WTC11 (cell line): ENCODE measurements at regions not wholly inside any gene's neighbourhood (a gene's known extent, or its start where the extent isn't known, plus 50 kb on each side); places are given as distances from the start of the nearest gene placed in this dataset.

Experiments
- ATAC-seq: fragments of 200-7000 bp; cut with Tn5 transposase; 2 replicates; pipeline ENCODE4 v1.10.0; 2021; ENCODE audit warnings: mild to moderate bottlenecking, moderate library complexity
- CTCF ChIA-PET: fragments of 300-600 bp; sonication (Branson Sonifier 250); formaldehyde crosslinking; loops from one replicate; lab custom pipeline; 2021; ENCODE audit warnings: antibody characterized with exemption; lab: Charles Lee
- POLR2A ChIA-PET: fragments of 350-600 bp; sonication (Branson Sonifier 250); formaldehyde crosslinking; loops from one replicate; lab custom pipeline; 2021; ENCODE audit warnings: antibody characterized with exemption; lab: Charles Lee
- DNase-seq: peaks from one replicate; pipeline ENCODE4 v3.0.0; 2021; ENCODE audit warnings: low spot score
- H3K27ac Mint-ChIP-seq: 2 replicates; pipeline ENCODE4 v1.8.0; 2021; ENCODE audit warnings: mixed read lengths
- H3K27me3 Mint-ChIP-seq: 2 replicates; pipeline ENCODE4 v1.8.0; 2021; ENCODE audit warnings: low read depth, mild to moderate bottlenecking, moderate library complexity, mixed read lengths
- H3K36me3 Mint-ChIP-seq: 2 replicates; pipeline ENCODE4 v1.8.0; 2021; ENCODE audit warnings: mixed read lengths
- H3K4me1 Mint-ChIP-seq: 2 replicates; pipeline ENCODE4 v1.8.0; 2022; ENCODE audit warnings: mixed read lengths
- H3K4me3 Mint-ChIP-seq: 2 replicates; pipeline ENCODE4 v1.8.0; 2021; ENCODE audit warnings: mild to moderate bottlenecking, moderate library complexity, mixed read lengths
- H3K9me3 Mint-ChIP-seq: 2 replicates; pipeline ENCODE4 v1.8.0; 2021; ENCODE audit warnings: mixed read lengths
- AFF4 ChIP-seq: sonication (generic); formaldehyde crosslinking; IDR thresholded peaks from 2 replicates; pipeline ENCODE4 v1.8.1; 2023; ENCODE audit warnings: mild to moderate bottlenecking, missing genetic modification reagents, borderline replicate concordance
- AR ChIP-seq: fragments of 250-450 bp; sonication (Bioruptor Pico); IDR thresholded peaks from 2 replicates; pipeline ENCODE4 v1.9.0; 2021; ENCODE audit warnings: mild to moderate bottlenecking
- ATF2 ChIP-seq: sonication (generic); formaldehyde crosslinking; IDR thresholded peaks from 2 replicates; pipeline ENCODE4 v1.8.1; 2022; ENCODE audit warnings: low read depth, missing genetic modification reagents, borderline replicate concordance
- CDX4 ChIP-seq: fragments of 250-450 bp; sonication (Bioruptor Pico); IDR thresholded peaks from 2 replicates; pipeline ENCODE4 v1.9.0; 2021; ENCODE audit warnings: moderate library complexity, mild to moderate bottlenecking, inconsistent platforms, borderline replicate concordance
- CREM ChIP-seq: sonication (generic); formaldehyde crosslinking; IDR thresholded peaks from 2 replicates; pipeline ENCODE4 v1.8.1; 2022; ENCODE audit warnings: mild to moderate bottlenecking, missing genetic modification reagents, moderate library complexity
- CTCF ChIP-seq: fragments of 200-600 bp; IDR thresholded peaks from 2 replicates; pipeline ENCODE4 v1.8.0; 2022; ENCODE audit warnings: antibody characterized with exemption
- ELF4 ChIP-seq: sonication (generic); formaldehyde crosslinking; IDR thresholded peaks from 2 replicates; pipeline ENCODE4 v1.8.1; 2022; ENCODE audit warnings: low read depth, mild to moderate bottlenecking, moderate library complexity, missing genetic modification reagents
- ERG ChIP-seq: fragments of 250-450 bp; sonication (Bioruptor Pico); IDR thresholded peaks from 2 replicates; pipeline ENCODE4 v1.8.0; 2021; ENCODE audit warnings: mild to moderate bottlenecking
- FOXK1 ChIP-seq: sonication (generic); formaldehyde crosslinking; IDR thresholded peaks from 2 replicates; pipeline ENCODE4 v1.8.0; 2022; ENCODE audit warnings: mild to moderate bottlenecking, moderate library complexity, missing genetic modification reagents
- JAZF1 ChIP-seq: fragments of 250-450 bp; sonication (Bioruptor Pico); IDR thresholded peaks from 2 replicates; pipeline ENCODE4 v1.9.0; 2021; ENCODE audit warnings: moderate library complexity, mild to moderate bottlenecking, inconsistent platforms
- KAT7 ChIP-seq: sonication (generic); formaldehyde crosslinking; IDR thresholded peaks from 2 replicates; pipeline ENCODE4 v1.8.1; 2023; ENCODE audit warnings: missing genetic modification reagents, mild to moderate bottlenecking, borderline replicate concordance
- MAX ChIP-seq: sonication (generic); formaldehyde crosslinking; IDR thresholded peaks from 2 replicates; pipeline ENCODE4 v1.8.0; 2022; ENCODE audit warnings: mild to moderate bottlenecking, missing genetic modification reagents
- MLX ChIP-seq: sonication (generic); formaldehyde crosslinking; IDR thresholded peaks from 2 replicates; pipeline ENCODE4 v1.8.1; 2023; ENCODE audit warnings: mild to moderate bottlenecking, missing genetic modification reagents, moderate library complexity
- MYBL2 ChIP-seq: sonication (generic); formaldehyde crosslinking; IDR thresholded peaks from 2 replicates; pipeline ENCODE4 v1.8.1; 2023; ENCODE audit warnings: mild to moderate bottlenecking, moderate library complexity, missing genetic modification reagents
- NR2C2 ChIP-seq: sonication (generic); formaldehyde crosslinking; IDR thresholded peaks from 2 replicates; pipeline ENCODE4 v1.8.0; 2022; ENCODE audit warnings: mild to moderate bottlenecking, missing genetic modification reagents
- PREB ChIP-seq: sonication (generic); formaldehyde crosslinking; IDR thresholded peaks from 2 replicates; pipeline ENCODE4 v1.8.1; 2022; ENCODE audit warnings: mild to moderate bottlenecking, missing genetic modification reagents, moderate library complexity, borderline replicate concordance
- PRRX2 ChIP-seq: fragments of 250-450 bp; sonication (Bioruptor Pico); IDR thresholded peaks from 2 replicates; pipeline ENCODE4 v1.8.0; 2021; ENCODE audit warnings: mild to moderate bottlenecking
- SMAD4 ChIP-seq: sonication (generic); formaldehyde crosslinking; IDR thresholded peaks from 2 replicates; pipeline ENCODE4 v1.8.0; 2022; ENCODE audit warnings: mild to moderate bottlenecking, missing genetic modification reagents
- ZBTB21 ChIP-seq: sonication (generic); formaldehyde crosslinking; IDR thresholded peaks from 2 replicates; pipeline ENCODE4 v1.8.1; 2023; ENCODE audit warnings: mild to moderate bottlenecking, missing genetic modification reagents, borderline replicate concordance
- ZNF138 ChIP-seq: sonication (generic); formaldehyde crosslinking; conservative IDR thresholded peaks from 2 replicates; pipeline ENCODE4 v1.8.1; 2022; ENCODE audit warnings: mild to moderate bottlenecking, moderate library complexity, missing genetic modification reagents
- ZNF232 ChIP-seq: sonication (generic); formaldehyde crosslinking; IDR thresholded peaks from 2 replicates; pipeline ENCODE4 v1.8.0; 2022; ENCODE audit warnings: mild to moderate bottlenecking, missing genetic modification reagents
- ZNF671 ChIP-seq: fragments of 250-450 bp; sonication (Bioruptor Pico); IDR thresholded peaks from 2 replicates; pipeline ENCODE4 v1.8.0; 2021; ENCODE audit warnings: mild to moderate bottlenecking

- TF ChIP-seq ATF2 (CRISPR knock-in tag) (no peak), CDX4 (CRISPR knock-in tag) (no peak), CREM (CRISPR knock-in tag) (no peak), ELF4 (CRISPR knock-in tag) (no peak), NR2C2 (CRISPR knock-in tag) (no peak), ZNF671 (CRISPR knock-in tag) (no peak), JAZF1 (no peak), ZNF138 (CRISPR knock-in tag) (no peak), AR (CRISPR knock-in tag) (no peak), KAT7 (CRISPR knock-in tag) (no peak), MLX (CRISPR knock-in tag) (no peak)
Measured at GRCh38 chr1:93014168-93014567, 52.9 kb upstream of the DIPK1A start (continued).

GRCh38 chr1:93015590-93015989, 54.3 kb upstream of the DIPK1A start:
- peaks cover 17% of the 10 kb centered on the region for H3K4me1 Mint-ChIP-seq
- H3K27me3 Mint-ChIP-seq = no peaks in the 10 kb centered on the region
- H3K27ac Mint-ChIP-seq = no peak overlapping the region
- POLR2A ChIA-PET = interaction anchor here (0.7 kb wide), 1 partner anchor 30 kb away, joined by 4 read pairs; no protein-coding TSS in a partner anchor
- DNase-seq (no peak), ATAC-seq (no peak)
- H3K9me3 Mint-ChIP-seq = no peaks in the 10 kb centered on the region
- no peaks in the 10 kb centered on the region for H3K36me3 Mint-ChIP-seq
- no peak overlapping the region for H3K4me3 Mint-ChIP-seq
- CTCF ChIA-PET = interaction anchor here (1.5 kb wide), 1 partner anchor 21 kb away, joined by 8 read pairs; no protein-coding TSS in a partner anchor
- TF ChIP-seq ZNF232 (no peak), ZBTB21 (CRISPR knock-in tag) (no peak), PREB (CRISPR knock-in tag) (no peak), MYBL2 (no peak), SMAD4 (CRISPR knock-in tag) (no peak), CDX4 (CRISPR knock-in tag) (no peak), PRRX2 (CRISPR knock-in tag) (no peak), AFF4 (CRISPR knock-in tag) (no peak), CTCF (no peak), ERG (CRISPR knock-in tag) (no peak), MAX (no peak), FOXK1 (CRISPR knock-in tag) (no peak)
